ENCODE measurements at regions not wholly inside any gene's neighbourhood (a gene's known extent, or its start where the extent isn't known, plus 50 kb on each side); places are given as distances from the start of the nearest gene placed in this dataset.
A peak's percentile ranks its signal among the peaks of the same experiment; 100 is the strongest.
"Not testable (repeated sequence)": the region's sequence is repeated elsewhere in the genome, so short reads cannot be mapped to it uniquely, and the experiment has no call there.

DNA sequence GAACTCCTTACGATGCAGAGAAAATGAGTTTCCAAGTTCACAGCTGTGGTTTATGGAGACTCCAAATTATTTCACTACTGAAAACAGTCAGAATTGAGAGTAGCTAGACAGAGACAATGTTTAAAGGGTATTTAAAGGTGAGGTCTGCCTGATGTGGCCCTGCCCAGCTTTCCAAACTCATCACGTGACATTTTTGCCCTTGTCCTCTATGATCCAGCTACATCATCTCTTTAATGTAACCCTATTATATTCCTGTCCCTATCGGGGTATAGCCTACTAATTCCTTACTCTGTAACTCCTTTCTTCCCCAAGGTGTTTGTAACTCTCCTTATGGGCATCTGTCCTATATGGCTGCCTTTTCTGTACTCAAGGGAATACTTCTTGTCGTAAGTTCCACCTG, 297.2 kb downstream of the GRXCR1 start:
- no TSS peak for BruUV-seq (replicated peaks)
- WGBS (ENCODE audit: insufficient coverage, low coverage, missing lambda C conversion rate), result 3% methylated on average over 4 of the region's 4 CpGs

DNA sequence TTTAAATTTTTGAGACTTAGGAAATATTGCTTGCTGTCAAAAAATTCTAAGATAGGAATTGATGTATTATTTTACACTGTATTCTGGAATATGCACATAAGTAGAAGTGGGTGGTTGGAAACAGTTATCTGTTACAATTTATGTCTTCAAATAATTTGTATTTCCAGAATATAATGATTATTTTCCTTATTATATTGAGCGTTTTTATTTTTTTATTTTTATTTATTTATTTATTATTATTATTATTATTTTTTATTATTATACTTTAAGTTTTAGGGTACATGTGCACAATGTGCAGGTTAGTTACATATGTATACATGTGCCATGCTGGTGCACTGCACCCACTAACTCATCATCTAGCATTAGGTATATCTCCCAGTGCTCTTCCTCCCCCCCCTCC, 320.1 kb downstream of the GRXCR1 start:
- H3K9me3 ChIP-seq (replicated peaks; ENCODE audit: control insufficient read depth, insufficient read depth, low read depth, low read length); POLR2A ChIA-PET; H3K4me1 ChIP-seq (replicated peaks in 1 of 2; ENCODE audit: control insufficient read depth in 2 of 2, insufficient read depth in 2 of 2, low read length in 2 of 2); H4K20me1 ChIP-seq (replicated peaks; ENCODE audit: control insufficient read depth, insufficient read depth, low read length); FAIRE-seq; H3K27ac ChIP-seq (ENCODE audit: extremely low read depth, low read depth, low read length); BruUV-seq (replicated peaks); in situ Hi-C loops (cut with MboI); H3K9me1 ChIP-seq (ENCODE audit: control insufficient read depth, insufficient read depth, low read length); intact Hi-C loops (cut with micrococcal nuclease); H3K4me3 ChIP-seq; H3K27me3 ChIP-seq (ENCODE audit: control insufficient read depth in 2 of 2, insufficient read depth in 2 of 2, low read length in 2 of 2); ATAC-seq; H3K79me2 ChIP-seq (ENCODE audit: control insufficient read depth, insufficient read depth, low read length); H3K36me3 ChIP-seq (ENCODE audit: control insufficient read depth, insufficient read depth, low read length); H3K4me2 ChIP-seq (ENCODE audit: insufficient read depth, low read length); H2AFZ ChIP-seq (ENCODE audit: low read depth, low read length); DNase-seq (ENCODE audit: extremely low read depth in 1 of 4, low spot score in 3 of 4); CTCF ChIA-PET (ENCODE audit: low intra/inter-chr PET ratio); H3K9ac ChIP-seq (ENCODE audit: insufficient read depth in 1 of 2, low read depth in 2 of 2, low read length in 2 of 2): not testable (repeated sequence)
- 0% methylated on average over 1 of the region's 1 CpG for WGBS (ENCODE audit: insufficient coverage, low coverage, missing lambda C conversion rate)

More for the DNA sequence above, 297.2 kb downstream of the GRXCR1 start:
- H3K9me3 ChIP-seq (replicated peaks; ENCODE audit: control insufficient read depth, insufficient read depth, low read depth, low read length), result 0 out of 2 replicates have a peak, but pooled peaks cover 2% of the 10 kb centered on the region
- H4K20me1 ChIP-seq (replicated peaks; ENCODE audit: control insufficient read depth, insufficient read depth, low read length), result no peaks in the 10 kb centered on the region
- H3K27me3 ChIP-seq (ENCODE audit: control insufficient read depth in 2 of 2, insufficient read depth in 2 of 2, low read length in 2 of 2), result no peaks in the 10 kb centered on the region
- no peak for TF ChIP-seq ZKSCAN3 (CRISPR knock-in tag; IDR thresholded peaks at IDR 0.05)
- TF ChIP-seq, protein P1, sequence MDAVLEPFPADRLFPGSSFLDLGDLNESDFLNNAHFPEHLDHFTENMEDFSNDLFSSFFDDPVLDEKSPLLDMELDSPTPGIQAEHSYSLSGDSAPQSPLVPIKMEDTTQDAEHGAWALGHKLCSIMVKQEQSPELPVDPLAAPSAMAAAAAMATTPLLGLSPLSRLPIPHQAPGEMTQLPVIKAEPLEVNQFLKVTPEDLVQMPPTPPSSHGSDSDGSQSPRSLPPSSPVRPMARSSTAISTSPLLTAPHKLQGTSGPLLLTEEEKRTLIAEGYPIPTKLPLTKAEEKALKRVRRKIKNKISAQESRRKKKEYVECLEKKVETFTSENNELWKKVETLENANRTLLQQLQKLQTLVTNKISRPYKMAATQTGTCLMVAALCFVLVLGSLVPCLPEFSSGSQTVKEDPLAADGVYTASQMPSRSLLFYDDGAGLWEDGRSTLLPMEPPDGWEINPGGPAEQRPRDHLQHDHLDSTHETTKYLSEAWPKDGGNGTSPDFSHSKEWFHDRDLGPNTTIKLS (IDR thresholded peaks at IDR 0.05; ENCODE audit: borderline replicate concordance, low read depth), result no peak
- TF ChIP-seq BCLAF1 (IDR thresholded peaks at IDR 0.05; ENCODE audit: borderline replicate concordance in 1 of 2, control insufficient read depth in 1 of 2, low read depth in 2 of 2, low read length in 1 of 2), result no peak
- TF ChIP-seq, protein P2, sequence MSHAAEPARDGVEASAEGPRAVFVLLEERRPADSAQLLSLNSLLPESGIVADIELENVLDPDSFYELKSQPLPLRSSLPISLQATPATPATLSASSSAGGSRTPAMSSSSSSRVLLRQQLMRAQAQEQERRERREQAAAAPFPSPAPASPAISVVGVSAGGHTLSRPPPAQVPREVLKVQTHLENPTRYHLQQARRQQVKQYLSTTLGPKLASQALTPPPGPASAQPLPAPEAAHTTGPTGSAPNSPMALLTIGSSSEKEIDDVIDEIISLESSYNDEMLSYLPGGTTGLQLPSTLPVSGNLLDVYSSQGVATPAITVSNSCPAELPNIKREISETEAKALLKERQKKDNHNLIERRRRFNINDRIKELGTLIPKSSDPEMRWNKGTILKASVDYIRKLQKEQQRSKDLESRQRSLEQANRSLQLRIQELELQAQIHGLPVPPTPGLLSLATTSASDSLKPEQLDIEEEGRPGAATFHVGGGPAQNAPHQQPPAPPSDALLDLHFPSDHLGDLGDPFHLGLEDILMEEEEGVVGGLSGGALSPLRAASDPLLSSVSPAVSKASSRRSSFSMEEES (CRISPR knock-in tag; IDR thresholded peaks at IDR 0.05), result peak; percentile 71
- in situ Hi-C loops (cut with MboI) (no loop called here), intact Hi-C loops (cut with micrococcal nuclease) (no loop called here)
- no peaks in the 10 kb centered on the region for H3K79me2 ChIP-seq (ENCODE audit: control insufficient read depth, insufficient read depth, low read length)
- H3K4me3 ChIP-seq, result no peak overlapping the region
- DNase-seq (ENCODE audit: extremely low read depth in 1 of 4, low spot score in 3 of 4) (no peak), FAIRE-seq (no peak), ATAC-seq (no peak)
- CTCF ChIA-PET (ENCODE audit: low intra/inter-chr PET ratio), result no interaction called here
- no peaks in the 10 kb centered on the region for H3K4me1 ChIP-seq (replicated peaks in 1 of 2; ENCODE audit: control insufficient read depth in 2 of 2, insufficient read depth in 2 of 2, low read length in 2 of 2)
- no peaks in the 10 kb centered on the region for H3K36me3 ChIP-seq (ENCODE audit: control insufficient read depth, insufficient read depth, low read length)
- POLR2A ChIA-PET, result no interaction called here
- no peaks in the 10 kb centered on the region for H3K9me1 ChIP-seq (ENCODE audit: control insufficient read depth, insufficient read depth, low read length)
- H2AFZ ChIP-seq (ENCODE audit: low read depth, low read length), result no peak overlapping the region
- no peak overlapping the region for H3K9ac ChIP-seq (ENCODE audit: insufficient read depth in 1 of 2, low read depth in 2 of 2, low read length in 2 of 2)
- no peak overlapping the region for H3K27ac ChIP-seq (ENCODE audit: extremely low read depth, low read depth, low read length)
- H3K4me2 ChIP-seq (ENCODE audit: insufficient read depth, low read length), result no peak overlapping the region
